ENCODE measurements at regions not wholly inside any gene's neighbourhood (a gene's known extent, or its start where the extent isn't known, plus 50 kb on each side); places are given as distances from the start of the nearest gene placed in this dataset.

GRCh38 chr16:49910541-49911071 is 54.7 kb upstream of the ZNF423 start:
- WGBS, 2 donors (ENCODE audit: low coverage in 1 of 2): 67 to 82% methylated on average over 1 to 14 of the region's 14 CpGs
- Histone ChIP-seq H3K36me3 (no peaks in the 10 kb centered on the region), H3K27ac (no peak overlapping the region), H3K4me1 (no peaks in the 10 kb centered on the region), H3K9me3 (no peaks in the 10 kb centered on the region), H3K4me3 (no peak overlapping the region), H3K27me3 (no peaks in the 10 kb centered on the region)
- no peak for DNase-seq
- in situ Hi-C loops (cut with MboI; ENCODE audit: low pct_ligation_motif_present in 1 of 4, low pct_unique_long_range_greater_than_20kb in 1 of 4, low sequenced_read_pairs in 3 of 4): loop anchor here in 3 of 4 donors (25.0 kb wide), 1 partner anchor 498 kb away; no protein-coding TSS in a partner anchor
- intact Hi-C loops (cut with DNase I; ENCODE audit: low total_unique reads): loop anchor here (5.0 kb wide), 1 partner anchor 667 kb away; no protein-coding TSS in a partner anchor
- TF ChIP-seq, protein P1, sequence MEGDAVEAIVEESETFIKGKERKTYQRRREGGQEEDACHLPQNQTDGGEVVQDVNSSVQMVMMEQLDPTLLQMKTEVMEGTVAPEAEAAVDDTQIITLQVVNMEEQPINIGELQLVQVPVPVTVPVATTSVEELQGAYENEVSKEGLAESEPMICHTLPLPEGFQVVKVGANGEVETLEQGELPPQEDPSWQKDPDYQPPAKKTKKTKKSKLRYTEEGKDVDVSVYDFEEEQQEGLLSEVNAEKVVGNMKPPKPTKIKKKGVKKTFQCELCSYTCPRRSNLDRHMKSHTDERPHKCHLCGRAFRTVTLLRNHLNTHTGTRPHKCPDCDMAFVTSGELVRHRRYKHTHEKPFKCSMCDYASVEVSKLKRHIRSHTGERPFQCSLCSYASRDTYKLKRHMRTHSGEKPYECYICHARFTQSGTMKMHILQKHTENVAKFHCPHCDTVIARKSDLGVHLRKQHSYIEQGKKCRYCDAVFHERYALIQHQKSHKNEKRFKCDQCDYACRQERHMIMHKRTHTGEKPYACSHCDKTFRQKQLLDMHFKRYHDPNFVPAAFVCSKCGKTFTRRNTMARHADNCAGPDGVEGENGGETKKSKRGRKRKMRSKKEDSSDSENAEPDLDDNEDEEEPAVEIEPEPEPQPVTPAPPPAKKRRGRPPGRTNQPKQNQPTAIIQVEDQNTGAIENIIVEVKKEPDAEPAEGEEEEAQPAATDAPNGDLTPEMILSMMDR (IDR thresholded peaks at IDR 0.05): no peak
- TF ChIP-seq POLR2A (IDR thresholded peaks at IDR 0.05) (no peak), EP300 (IDR thresholded peaks at IDR 0.05; ENCODE audit: low read depth) (no peak), POLR2AphosphoS5 (IDR thresholded peaks at IDR 0.05) (no peak)

GRCh38 chr16:49911430-49911829 is 55.5 kb upstream of the ZNF423 start:
- TF ChIP-seq EP300 (IDR thresholded peaks at IDR 0.05; ENCODE audit: low read depth): no peak
- TF ChIP-seq, protein P1 (IDR thresholded peaks at IDR 0.05): no peak
- Histone ChIP-seq H3K36me3 (no peaks in the 10 kb centered on the region), H3K4me3 (no peak overlapping the region), H3K4me1 (no peaks in the 10 kb centered on the region), H3K27me3 (no peaks in the 10 kb centered on the region), H3K9me3 (no peaks in the 10 kb centered on the region), H3K27ac (no peak overlapping the region)
- intact Hi-C loops (cut with DNase I; ENCODE audit: low total_unique reads): loop anchor here (5.0 kb wide), 1 partner anchor 666 kb away; no protein-coding TSS in a partner anchor
- 78 to 88% methylated on average over 2 of the region's 2 CpGs for WGBS, 2 donors (ENCODE audit: low coverage in 1 of 2)
- DNase-seq: no peak
- in situ Hi-C loops (cut with MboI; ENCODE audit: low pct_ligation_motif_present in 1 of 4, low pct_unique_long_range_greater_than_20kb in 1 of 4, low sequenced_read_pairs in 3 of 4): loop anchor here in 3 of 4 donors (25.0 kb wide), 1 partner anchor 499 kb away; no protein-coding TSS in a partner anchor

DNA sequence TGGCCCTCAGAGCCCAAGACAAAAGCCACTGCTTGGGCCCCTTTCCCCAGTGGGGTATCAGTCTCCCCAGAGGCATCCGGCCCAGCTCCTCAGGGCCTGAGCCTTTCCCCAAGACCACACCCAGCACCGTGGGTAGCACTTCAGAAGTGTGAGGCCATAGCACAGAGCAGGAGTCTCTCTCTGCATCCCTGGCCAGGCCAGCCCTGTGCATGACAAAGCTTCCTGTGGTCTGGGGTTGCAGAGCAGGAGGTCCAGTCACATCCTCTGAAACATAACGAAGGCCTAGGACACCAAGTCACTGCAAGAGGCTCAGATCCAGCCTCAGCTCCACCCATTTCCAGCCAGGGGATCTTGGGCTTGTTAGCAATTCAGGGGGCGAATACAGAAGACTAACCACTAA is 56.8 kb upstream of the ZNF423 start:
- Histone ChIP-seq H3K9me3 (no peaks in the 10 kb centered on the region), H3K4me1 (no peaks in the 10 kb centered on the region), H3K36me3 (no peaks in the 10 kb centered on the region), H3K4me3 (no peak overlapping the region), H3K27me3 (no peaks in the 10 kb centered on the region), H3K27ac (no peak overlapping the region)
- in situ Hi-C loops (cut with MboI; ENCODE audit: low pct_ligation_motif_present in 1 of 4, low pct_unique_long_range_greater_than_20kb in 1 of 4, low sequenced_read_pairs in 3 of 4): loop anchor here in 3 of 4 donors (25.0 kb wide), 1 partner anchor 500 kb away; no protein-coding TSS in a partner anchor
- intact Hi-C loops (cut with DNase I; ENCODE audit: low total_unique reads): loop anchor here (5.0 kb wide), 1 partner anchor 665 kb away; no protein-coding TSS in a partner anchor
- WGBS, 2 donors (ENCODE audit: low coverage in 1 of 2): 65 to 82% methylated on average over 2 to 4 of the region's 4 CpGs
- no peak for DNase-seq
- no peak for TF ChIP-seq POLR2AphosphoS5 (IDR thresholded peaks at IDR 0.05)
- TF ChIP-seq, protein P1 (IDR thresholded peaks at IDR 0.05): no peak

DNA sequence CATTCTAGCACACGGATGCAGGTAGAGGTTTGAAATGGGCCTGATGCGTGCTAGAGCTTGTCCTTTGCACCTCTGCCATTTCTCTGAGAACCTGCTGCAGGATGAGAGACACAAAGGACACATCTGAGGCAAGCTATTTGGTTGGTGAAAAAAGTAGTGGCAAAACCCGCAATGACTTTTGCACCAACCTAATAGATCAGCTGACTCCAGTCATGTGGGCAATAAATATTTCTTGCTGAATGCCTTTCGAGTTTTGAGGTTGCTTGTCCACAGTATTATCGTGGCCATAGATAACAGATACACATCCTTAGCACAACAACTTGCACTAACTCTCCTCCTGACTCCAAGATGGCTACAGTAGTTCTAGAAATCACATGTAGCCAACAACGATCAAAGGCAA is 57.8 kb upstream of the ZNF423 start:
- intact Hi-C loops (cut with DNase I; ENCODE audit: low total_unique reads) (loop anchor here (5.0 kb wide), 1 partner anchor 664 kb away; no protein-coding TSS in a partner anchor), in situ Hi-C loops (cut with MboI; ENCODE audit: low pct_ligation_motif_present in 1 of 4, low pct_unique_long_range_greater_than_20kb in 1 of 4, low sequenced_read_pairs in 3 of 4) (loop anchor here in 3 of 4 donors (25.0 kb wide), 1 partner anchor 501 kb away; no protein-coding TSS in a partner anchor)
- TF ChIP-seq, protein P1 (IDR thresholded peaks at IDR 0.05): no peak
- TF ChIP-seq EP300 (IDR thresholded peaks at IDR 0.05; ENCODE audit: low read depth) (no peak), POLR2AphosphoS5 (IDR thresholded peaks at IDR 0.05) (no peak), POLR2A (IDR thresholded peaks at IDR 0.05) (no peak)
- WGBS, 2 donors (ENCODE audit: low coverage in 1 of 2): 89% methylated on average over 6 of the region's 6 CpGs; no CpG with 5 or more reads in 1 of the 2 donors
- no peak for DNase-seq
- H3K27me3 ChIP-seq: no peaks in the 10 kb centered on the region
- no peaks in the 10 kb centered on the region for H3K4me1 ChIP-seq
- H3K36me3 ChIP-seq: no peaks in the 10 kb centered on the region
- H3K9me3 ChIP-seq: no peaks in the 10 kb centered on the region
- no peak overlapping the region for H3K4me3 ChIP-seq
- no peak overlapping the region for H3K27ac ChIP-seq

Measured in transverse colon (tissue), 4 donors.